DOHH2 (cell line): ENCODE measurements at regions not wholly inside any gene's neighbourhood (a gene's known extent, or its start where the extent isn't known, plus 50 kb on each side); places are given as distances from the start of the nearest gene placed in this dataset.

Experiments used
- H3F3A ChIP-seq: fragments of 200-600 bp; sonication (generic), shearing (Covaris generic); 2 replicates; pipeline ENCODE4 v1.6.0; 2016; ENCODE audit warnings: antibody characterized with exemption, mild to moderate bottlenecking; ENCODE audit not compliant: control insufficient read depth, insufficient read depth
- H3K27ac ChIP-seq: fragments of 200-600 bp; sonication (generic); 2 replicates; pipeline ENCODE4 v1.5.1; 2014; ENCODE audit warnings: low read depth, mild to moderate bottlenecking, low read length, moderate library complexity
- H3K27me3 ChIP-seq: fragments of 200-600 bp; sonication (generic); 2 replicates; pipeline ENCODE4 v1.6.1; 2014; ENCODE audit warnings: mild to moderate bottlenecking, low read length, mixed read lengths; ENCODE audit not compliant: control insufficient read depth
- H3K36me3 ChIP-seq: fragments of 200-600 bp; sonication (generic); 2 replicates; pipeline ENCODE4 v1.6.1; 2014; ENCODE audit warnings: mild to moderate bottlenecking, low read length, moderate library complexity, mixed read lengths; ENCODE audit not compliant: control insufficient read depth
- H3K4me1 ChIP-seq: fragments of 200-600 bp; sonication (generic); 2 replicates; pipeline ENCODE4 v1.6.1; 2014; ENCODE audit warnings: mild to moderate bottlenecking, low read length, mixed read lengths; ENCODE audit not compliant: control insufficient read depth
- H3K4me2 ChIP-seq: fragments of 200-600 bp; sonication (generic); 2 replicates; pipeline ENCODE4 v1.6.0; 2014; ENCODE audit warnings: mild to moderate bottlenecking, low read length, moderate library complexity
- H3K4me3 ChIP-seq: fragments of 200-600 bp; sonication (generic); 2 replicates; pipeline ENCODE4 v1.5.1; 2014; ENCODE audit warnings: mild to moderate bottlenecking, low read length, mixed read lengths
- H3K79me2 ChIP-seq: fragments of 200-600 bp; sonication (generic); 2 replicates; pipeline ENCODE4 v1.6.1; 2014; ENCODE audit warnings: mild to moderate bottlenecking, low read length, mixed read lengths; ENCODE audit not compliant: control insufficient read depth
- H3K9me2 ChIP-seq: fragments of 200-600 bp; sonication (generic); replicated peaks from 2 replicates; pipeline ENCODE4 v1.6.1; 2014; ENCODE audit warnings: mild to moderate bottlenecking, low read length, mixed read lengths; ENCODE audit not compliant: control insufficient read depth
- H3K9me3 ChIP-seq: fragments of 200-600 bp; sonication (generic); 2 replicates; pipeline ENCODE4 v1.6.1; 2014; ENCODE audit warnings: antibody characterized with exemption, low read length, mixed read lengths; ENCODE audit not compliant: control insufficient read depth, insufficient read depth
- H4K20me1 ChIP-seq: fragments of 200-600 bp; sonication (generic); 2 replicates; pipeline ENCODE4 v1.6.0; 2014; ENCODE audit warnings: low read depth, mild to moderate bottlenecking, antibody characterized with exemption, low read length, moderate library complexity; ENCODE audit not compliant: control insufficient read depth, insufficient read depth
- EZH2phosphoT487 ChIP-seq: fragments of 200-600 bp; sonication (generic); IDR thresholded peaks from 2 replicates; pipeline ENCODE4 v1.6.1; 2017; ENCODE audit warnings: borderline replicate concordance, mild to moderate bottlenecking, antibody characterized with exemption, low read length, moderate library complexity, mixed read lengths
- TF ChIP-seq, protein P1 (sequence below): fragments of 200-600 bp; sonication (generic); IDR thresholded peaks from one replicate; pipeline ENCODE4 v1.5.1; 2014; ENCODE audit warnings: antibody characterized with exemption, mild to moderate bottlenecking, low read depth, low read length; ENCODE audit not compliant: poor library complexity, severe bottlenecking

DNA sequence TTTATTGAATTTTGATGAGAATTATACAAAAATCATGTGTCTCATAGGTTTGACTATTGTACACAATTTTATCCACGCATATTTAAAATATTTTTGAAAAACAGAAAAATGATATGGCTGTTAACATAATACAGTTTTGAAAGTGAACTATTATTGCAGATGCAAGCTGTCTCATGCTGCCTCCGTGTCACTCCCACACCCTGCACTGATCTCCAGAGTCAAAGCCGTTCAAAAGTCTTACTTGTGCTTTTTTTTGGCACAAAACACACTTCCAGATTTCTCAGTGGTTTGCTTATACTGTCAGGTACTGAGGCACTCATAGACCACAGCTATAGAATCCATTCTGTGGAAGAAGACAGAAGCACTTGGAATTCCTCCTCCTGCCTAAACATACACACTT lies 243.1 kb upstream of the ADARB2 start:
- no peak overlapping the region for H3K4me2 ChIP-seq
- H3K4me1 ChIP-seq = no peaks in the 10 kb centered on the region
- H3K36me3 ChIP-seq = no peaks in the 10 kb centered on the region
- H3K9me2 ChIP-seq = no peaks in the 10 kb centered on the region
- H3K27ac ChIP-seq = no peak overlapping the region
- no peaks in the 10 kb centered on the region for H3K79me2 ChIP-seq
- H3K4me3 ChIP-seq = no peak overlapping the region
- no peaks in the 10 kb centered on the region for H3K9me3 ChIP-seq
- H4K20me1 ChIP-seq = no peaks in the 10 kb centered on the region
- TF ChIP-seq, protein P1, sequence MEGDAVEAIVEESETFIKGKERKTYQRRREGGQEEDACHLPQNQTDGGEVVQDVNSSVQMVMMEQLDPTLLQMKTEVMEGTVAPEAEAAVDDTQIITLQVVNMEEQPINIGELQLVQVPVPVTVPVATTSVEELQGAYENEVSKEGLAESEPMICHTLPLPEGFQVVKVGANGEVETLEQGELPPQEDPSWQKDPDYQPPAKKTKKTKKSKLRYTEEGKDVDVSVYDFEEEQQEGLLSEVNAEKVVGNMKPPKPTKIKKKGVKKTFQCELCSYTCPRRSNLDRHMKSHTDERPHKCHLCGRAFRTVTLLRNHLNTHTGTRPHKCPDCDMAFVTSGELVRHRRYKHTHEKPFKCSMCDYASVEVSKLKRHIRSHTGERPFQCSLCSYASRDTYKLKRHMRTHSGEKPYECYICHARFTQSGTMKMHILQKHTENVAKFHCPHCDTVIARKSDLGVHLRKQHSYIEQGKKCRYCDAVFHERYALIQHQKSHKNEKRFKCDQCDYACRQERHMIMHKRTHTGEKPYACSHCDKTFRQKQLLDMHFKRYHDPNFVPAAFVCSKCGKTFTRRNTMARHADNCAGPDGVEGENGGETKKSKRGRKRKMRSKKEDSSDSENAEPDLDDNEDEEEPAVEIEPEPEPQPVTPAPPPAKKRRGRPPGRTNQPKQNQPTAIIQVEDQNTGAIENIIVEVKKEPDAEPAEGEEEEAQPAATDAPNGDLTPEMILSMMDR = no peak
- no peak for TF ChIP-seq EZH2phosphoT487
- H3F3A ChIP-seq = no peaks in the 10 kb centered on the region
- H3K27me3 ChIP-seq = peaks cover 4% of the 10 kb centered on the region; the same call in 1 of the 2 replicates

- H3K4me1 ChIP-seq = no peaks in the 10 kb centered on the region
- no peak overlapping the region for H3K4me2 ChIP-seq
- H3K36me3 ChIP-seq = no peaks in the 10 kb centered on the region
- peaks cover 4% of the 10 kb centered on the region; the same call in 1 of the 2 replicates for H3K27me3 ChIP-seq
- no peaks in the 10 kb centered on the region for H4K20me1 ChIP-seq
- H3F3A ChIP-seq = no peaks in the 10 kb centered on the region
- no peak for TF ChIP-seq EZH2phosphoT487
- TF ChIP-seq, protein P1 = no peak
- H3K27ac ChIP-seq = no peak overlapping the region
- H3K4me3 ChIP-seq = no peak overlapping the region
- H3K9me3 ChIP-seq = no peaks in the 10 kb centered on the region
- H3K79me2 ChIP-seq = no peaks in the 10 kb centered on the region
- H3K9me2 ChIP-seq = no peaks in the 10 kb centered on the region
Measured at GRCh38 chr10:1978584-1978983, 241.3 kb upstream of the ADARB2 start.

- peaks cover 4% of the 10 kb centered on the region; the same call in 1 of the 2 replicates for H3K27me3 ChIP-seq
- H4K20me1 ChIP-seq = no peaks in the 10 kb centered on the region
- H3F3A ChIP-seq = no peaks in the 10 kb centered on the region
- H3K4me2 ChIP-seq = no peak overlapping the region
- no peak overlapping the region for H3K27ac ChIP-seq
- H3K79me2 ChIP-seq = no peaks in the 10 kb centered on the region
- no peaks in the 10 kb centered on the region for H3K36me3 ChIP-seq
- H3K4me3 ChIP-seq = no peak overlapping the region
- no peaks in the 10 kb centered on the region for H3K9me3 ChIP-seq
- TF ChIP-seq, protein P1 = no peak
- TF ChIP-seq EZH2phosphoT487 = no peak
- no peaks in the 10 kb centered on the region for H3K9me2 ChIP-seq
- H3K4me1 ChIP-seq = no peaks in the 10 kb centered on the region
Measured at GRCh38 chr10:1977461-1977860, 240.1 kb upstream of the ADARB2 start.
